Choroid plexus epithelial cell (primary cell): ENCODE measurements at regions not wholly inside any gene's neighbourhood (a gene's known extent, or its start where the extent isn't known, plus 50 kb on each side); places are given as distances from the start of the nearest gene placed in this dataset.
A peak's percentile ranks its signal among the peaks of the same experiment; 100 is the strongest.

Experiments
- DNase-seq: peaks from one replicate; pipeline ENCODE4 v3.0.0-alpha.2; 2010; ENCODE audit warnings: low read depth
- H3K4me3 ChIP-seq: 2 replicates; pipeline ENCODE4 v1.5.1; 2011; ENCODE audit warnings: low read depth, mild to moderate bottlenecking, control low read depth, low read length, moderate library complexity
- TF ChIP-seq, protein P1 (sequence below): conservative IDR thresholded peaks from 2 replicates; pipeline ENCODE4 v1.5.1; 2011; ENCODE audit warnings: low read depth, mild to moderate bottlenecking, control low read depth, inconsistent platforms, low read length, moderate library complexity

GRCh38 chr18:67232406-67232805 is 284.1 kb downstream of the DSEL start:
- no peak overlapping the region for H3K4me3 ChIP-seq
- TF ChIP-seq, protein P1, sequence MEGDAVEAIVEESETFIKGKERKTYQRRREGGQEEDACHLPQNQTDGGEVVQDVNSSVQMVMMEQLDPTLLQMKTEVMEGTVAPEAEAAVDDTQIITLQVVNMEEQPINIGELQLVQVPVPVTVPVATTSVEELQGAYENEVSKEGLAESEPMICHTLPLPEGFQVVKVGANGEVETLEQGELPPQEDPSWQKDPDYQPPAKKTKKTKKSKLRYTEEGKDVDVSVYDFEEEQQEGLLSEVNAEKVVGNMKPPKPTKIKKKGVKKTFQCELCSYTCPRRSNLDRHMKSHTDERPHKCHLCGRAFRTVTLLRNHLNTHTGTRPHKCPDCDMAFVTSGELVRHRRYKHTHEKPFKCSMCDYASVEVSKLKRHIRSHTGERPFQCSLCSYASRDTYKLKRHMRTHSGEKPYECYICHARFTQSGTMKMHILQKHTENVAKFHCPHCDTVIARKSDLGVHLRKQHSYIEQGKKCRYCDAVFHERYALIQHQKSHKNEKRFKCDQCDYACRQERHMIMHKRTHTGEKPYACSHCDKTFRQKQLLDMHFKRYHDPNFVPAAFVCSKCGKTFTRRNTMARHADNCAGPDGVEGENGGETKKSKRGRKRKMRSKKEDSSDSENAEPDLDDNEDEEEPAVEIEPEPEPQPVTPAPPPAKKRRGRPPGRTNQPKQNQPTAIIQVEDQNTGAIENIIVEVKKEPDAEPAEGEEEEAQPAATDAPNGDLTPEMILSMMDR, result no peak
- peak; percentile 77 for DNase-seq

DNA sequence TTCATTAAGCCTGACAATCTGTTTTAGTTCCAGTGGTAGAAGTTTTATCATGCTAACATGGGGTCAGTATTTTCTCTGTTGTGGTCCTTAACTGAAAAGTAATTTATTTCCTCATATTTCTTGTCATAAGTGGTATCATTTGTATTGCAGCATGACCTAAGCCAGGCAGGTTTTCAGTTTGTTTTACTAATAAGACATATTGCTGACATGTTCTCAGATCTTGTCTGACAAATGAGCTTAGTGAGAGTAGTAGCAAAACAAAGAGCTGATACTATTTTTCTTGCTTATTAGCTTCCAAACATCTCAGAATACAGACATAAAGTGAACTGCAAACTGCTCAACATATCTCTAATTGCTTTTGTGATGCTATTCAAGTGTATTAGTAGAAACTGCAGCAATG is 293.6 kb downstream of the DSEL start:
- DNase-seq, result no peak
- TF ChIP-seq, protein P1, result no peak
- H3K4me3 ChIP-seq, result no peak overlapping the region

DNA sequence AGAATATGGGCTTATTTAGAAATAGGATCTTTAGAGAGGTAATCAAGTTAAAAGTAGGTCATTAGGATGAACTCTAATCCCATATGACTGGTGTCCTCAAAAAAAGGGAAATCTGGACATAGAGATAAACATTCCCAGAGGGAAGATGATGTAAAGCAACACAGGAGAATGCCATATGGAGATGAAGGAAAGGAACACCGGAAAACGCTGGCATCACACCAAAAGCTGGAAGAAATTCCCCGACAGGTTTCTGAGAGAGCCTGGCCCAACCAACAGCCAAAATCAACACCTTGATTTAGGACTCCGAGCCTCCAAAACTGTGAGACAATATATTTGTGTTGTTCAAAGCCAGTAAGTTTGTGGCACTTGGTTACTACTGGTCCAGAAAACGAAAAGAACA is 296.7 kb downstream of the DSEL start:
- TF ChIP-seq, protein P1, result no peak
- DNase-seq, result no peak
- H3K4me3 ChIP-seq, result no peak overlapping the region

DNA sequence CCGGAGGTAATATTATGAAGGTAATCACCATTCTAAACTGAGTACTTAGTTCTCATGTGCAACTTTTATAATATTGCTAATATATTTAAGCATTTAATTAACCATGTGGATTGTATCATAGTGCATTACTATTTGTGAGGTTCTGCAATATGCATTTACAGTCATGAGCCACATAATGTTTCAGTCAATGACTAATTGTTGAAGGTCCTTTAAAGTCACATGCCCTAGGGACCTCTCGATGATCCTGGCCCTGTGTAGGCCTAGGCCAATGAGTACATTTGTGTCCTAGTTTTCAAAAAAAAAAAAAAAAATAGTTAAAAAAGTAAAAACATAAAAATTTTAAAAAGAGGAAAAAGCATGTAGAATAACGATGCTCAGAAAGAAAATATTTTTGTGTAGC is 298.0 kb downstream of the DSEL start:
- TF ChIP-seq, protein P1, result no peak
- no peak for DNase-seq
- no peak overlapping the region for H3K4me3 ChIP-seq

DNA sequence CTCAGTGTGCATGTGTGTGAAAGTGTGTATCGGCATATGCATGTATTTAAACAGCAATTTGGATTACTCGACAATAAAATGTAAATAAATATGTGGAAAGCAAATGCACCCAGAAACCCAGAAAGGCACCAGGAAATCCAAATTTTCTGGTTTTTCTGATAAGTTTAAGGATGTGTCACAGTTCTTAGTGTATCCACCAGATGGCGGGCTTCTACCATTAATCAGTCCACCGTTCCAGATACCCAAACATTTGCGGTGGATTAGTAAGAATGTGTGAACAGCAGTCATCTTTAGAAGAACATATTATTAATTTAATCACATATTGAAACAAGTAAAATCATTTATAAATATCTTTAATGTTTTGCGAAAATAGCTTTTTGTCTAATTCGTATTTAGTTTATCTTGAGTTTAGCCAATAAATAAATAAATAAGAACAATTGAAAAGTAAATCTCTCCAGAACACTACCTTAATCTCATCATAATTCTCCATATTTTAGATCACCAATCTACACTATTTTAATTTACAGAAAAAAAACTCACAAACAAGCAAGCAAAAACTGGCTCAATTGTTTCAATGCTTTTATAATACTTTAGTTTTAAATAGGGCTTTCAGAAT is 298.9 kb downstream of the DSEL start:
- TF ChIP-seq, protein P1, result peak; percentile 68
- H3K4me3 ChIP-seq, result no peak overlapping the region
- DNase-seq, result peak; percentile 89

- peak; percentile 38 for DNase-seq
- TF ChIP-seq, protein P1, result no peak
- no peak overlapping the region for H3K4me3 ChIP-seq
Observed at GRCh38 chr18:67216846-67217245, 299.7 kb downstream of the DSEL start.

GRCh38 chr18:67215686-67216085 is 300.8 kb downstream of the DSEL start:
- no peak overlapping the region for H3K4me3 ChIP-seq
- TF ChIP-seq, protein P1, result no peak
- no peak for DNase-seq
